ENCODE measurements at regions not wholly inside any gene's neighbourhood (a gene's known extent, or its start where the extent isn't known, plus 50 kb on each side); places are given as distances from the start of the nearest gene placed in this dataset.

- no peak for DNase-seq (ENCODE audit: low read depth)
- no peak overlapping the region for H3K4me3 ChIP-seq (ENCODE audit: low read depth, low read length)
- no peak for TF ChIP-seq CTCF (IDR thresholded peaks at IDR 0.05; ENCODE audit: insufficient read depth, low read length)
These were observed 400.3 kb upstream of the CNTNAP5 start for GRCh38 chr2:123624816-123625215.

- no peak for TF ChIP-seq CTCF (IDR thresholded peaks at IDR 0.05; ENCODE audit: insufficient read depth, low read length)
- no peak for DNase-seq (ENCODE audit: low read depth)
- no peak overlapping the region for H3K4me3 ChIP-seq (ENCODE audit: low read depth, low read length)
These were observed 388.9 kb upstream of the CNTNAP5 start for GRCh38 chr2:123636232-123636631.

GRCh38 chr2:123640685-123641335 lies 384.3 kb upstream of the CNTNAP5 start:
- TF ChIP-seq CTCF (IDR thresholded peaks at IDR 0.05; ENCODE audit: insufficient read depth, low read length) = no peak
- H3K4me3 ChIP-seq (ENCODE audit: low read depth, low read length) = no peak overlapping the region
- DNase-seq (ENCODE audit: low read depth) = no peak

DNA sequence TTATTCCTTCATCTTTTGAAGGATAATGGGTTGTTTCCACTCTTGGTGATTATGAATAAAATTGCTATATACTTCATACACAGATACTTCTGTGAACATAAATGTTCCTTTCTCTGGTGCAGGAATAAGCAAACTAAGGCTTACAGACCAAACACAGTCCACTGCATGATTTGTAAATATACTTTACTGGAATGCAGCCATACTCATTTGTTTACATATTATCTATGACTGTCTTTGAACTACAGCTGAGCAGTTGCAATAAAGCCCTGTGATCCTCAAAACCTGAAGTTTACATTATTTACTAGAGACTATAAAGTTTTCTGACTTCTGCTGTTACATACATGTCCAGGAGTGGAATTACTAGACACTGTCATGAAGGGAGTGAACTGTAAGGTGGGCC lies 381.0 kb upstream of the CNTNAP5 start:
- no peak for DNase-seq (ENCODE audit: low read depth)
- no peak for TF ChIP-seq CTCF (IDR thresholded peaks at IDR 0.05; ENCODE audit: insufficient read depth, low read length)
- H3K4me3 ChIP-seq (ENCODE audit: low read depth, low read length) = no peak overlapping the region

DNA sequence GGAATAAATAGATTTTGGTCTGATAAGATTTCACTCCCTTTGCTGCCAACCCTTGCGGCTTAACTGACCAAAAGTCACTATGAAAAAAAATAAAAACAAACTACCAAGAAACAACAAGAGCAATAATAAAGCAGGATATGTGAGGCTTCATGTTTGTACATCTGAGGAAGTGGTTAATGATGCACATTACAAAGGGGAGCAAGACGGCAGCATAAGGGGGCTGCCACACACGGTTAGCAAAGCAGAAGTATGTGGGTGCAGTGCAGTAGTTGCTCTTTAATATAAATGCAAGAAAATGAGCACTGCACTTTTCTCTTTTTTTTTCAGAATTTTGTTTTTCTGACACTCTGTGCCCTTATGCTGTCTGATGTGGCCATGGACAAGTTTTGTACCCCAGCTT lies 377.1 kb upstream of the CNTNAP5 start:
- no peak for DNase-seq (ENCODE audit: low read depth)
- H3K4me3 ChIP-seq (ENCODE audit: low read depth, low read length) = no peak overlapping the region
- no peak for TF ChIP-seq CTCF (IDR thresholded peaks at IDR 0.05; ENCODE audit: insufficient read depth, low read length)

- no peak for TF ChIP-seq CTCF (IDR thresholded peaks at IDR 0.05; ENCODE audit: insufficient read depth, low read length)
- DNase-seq (ENCODE audit: low read depth) = no peak
- no peak overlapping the region for H3K4me3 ChIP-seq (ENCODE audit: low read depth, low read length)
These were observed 376.1 kb upstream of the CNTNAP5 start for GRCh38 chr2:123648956-123649355.

DNA sequence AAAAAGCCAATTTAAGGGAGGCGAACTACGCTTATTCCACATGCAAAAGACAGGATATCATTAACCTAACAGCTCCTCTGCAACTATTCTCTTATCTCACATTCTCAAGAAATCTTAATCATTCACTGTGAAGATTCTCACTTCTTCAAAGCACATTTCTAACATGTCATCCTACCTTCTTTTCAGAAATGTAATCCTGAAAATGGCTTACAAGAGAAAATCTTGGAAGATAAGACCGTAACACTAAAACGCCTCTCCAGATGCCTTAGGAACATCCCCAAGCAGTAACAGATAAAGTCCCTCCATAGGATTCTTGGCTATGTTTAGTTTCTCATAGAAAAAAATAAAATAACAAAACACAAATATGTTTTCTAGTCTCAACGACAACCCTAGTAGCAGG lies 373.9 kb upstream of the CNTNAP5 start:
- TF ChIP-seq CTCF (IDR thresholded peaks at IDR 0.05; ENCODE audit: insufficient read depth, low read length) = no peak
- H3K4me3 ChIP-seq (ENCODE audit: low read depth, low read length) = no peak overlapping the region
- no peak for DNase-seq (ENCODE audit: low read depth)
